B cell (primary cell): ENCODE measurements at regions not wholly inside any gene's neighbourhood (a gene's known extent, or its start where the extent isn't known, plus 50 kb on each side); places are given as distances from the start of the nearest gene placed in this dataset.

Experiments used
- ATAC-seq: fragments of 200-7000 bp; cut with Tn5 transposase; one replicate; pipeline ENCODE4 v1.10.0; 2021; ENCODE audit warnings: low read depth, mild to moderate bottlenecking, moderate number of reproducible peaks, moderate library complexity
- CTCF ChIA-PET: fragments of 350-600 bp; sonication (Branson Sonifier 250); formaldehyde crosslinking; loops from one replicate; lab custom pipeline; 2021; ENCODE audit warnings: antibody characterized with exemption, inconsistent platforms; lab: Charles Lee
- POLR2A ChIA-PET: fragments of 350-600 bp; sonication (Branson Sonifier 250); formaldehyde crosslinking; loops from one replicate; lab custom pipeline; 2021; ENCODE audit warnings: antibody characterized with exemption; lab: Charles Lee
- DNase-seq: peaks from one replicate; pipeline ENCODE4 v3.0.0; 2013
- H2AFZ ChIP-seq: 2 replicates; pipeline ENCODE4 v1.6.1; 2012; ENCODE audit warnings: mild to moderate bottlenecking, low read depth, low read length; ENCODE audit not compliant: insufficient read depth, poor library complexity, severe bottlenecking
- H3K27ac ChIP-seq, 2 donors: 1 replicate in 1 of 2; 2 replicates in 1 of 2; pipeline ENCODE4 v1.5.1; 2012 to 2013; ENCODE audit warnings: low read length in 2 of 2, mild to moderate bottlenecking in 2 of 2, moderate library complexity in 1 of 2
- H3K27me3 ChIP-seq, 4 experiments: fragments of 200-600 bp in 1 of 4; sonication (generic) in 1 of 4; replicated peaks in 1 of 4; 1 replicate in 2 of 4; 2 replicates in 2 of 4; pipeline versions ENCODE4 v1.6.1 to v1.7.0; 2013 to 2016; ENCODE audit warnings: low read length in 3 of 4, mild to moderate bottlenecking in 2 of 4, mixed read lengths in 1 of 4, moderate library complexity in 1 of 4; ENCODE audit not compliant: insufficient read depth in 4 of 4, control insufficient read depth in 3 of 4; ENCODE audit errors: control extremely low read depth in 1 of 4
- H3K36me3 ChIP-seq, 2 experiments: replicated peaks in 1 of 2; 1 replicate in 1 of 2; 2 replicates in 1 of 2; pipeline versions ENCODE4 v1.6.1 to v1.7.1; 2013; ENCODE audit warnings: low read length in 1 of 2; ENCODE audit not compliant: insufficient read depth in 2 of 2, control insufficient read depth in 1 of 2; ENCODE audit errors: control extremely low read depth in 1 of 2, extremely low read depth in 1 of 2
- H3K4me1 ChIP-seq, 2 donors: fragments of 200-600 bp in 1 of 2; sonication (generic) in 1 of 2; 1 replicate in 1 of 2; 2 replicates in 1 of 2; pipeline versions ENCODE4 v1.5.1 to v1.6.1; 2013 to 2017; ENCODE audit warnings: low read length in 2 of 2; ENCODE audit not compliant: control insufficient read depth in 2 of 2, insufficient read depth in 2 of 2
- H3K4me2 ChIP-seq: replicated peaks from 2 replicates; pipeline ENCODE3; 2012; ENCODE audit warnings: mild to moderate bottlenecking, low read depth, low read length; ENCODE audit not compliant: poor library complexity, severe bottlenecking
- H3K4me3 ChIP-seq, 5 experiments: fragments of 200-600 bp in 1 of 5; sonication (generic) in 1 of 5; 1 replicate in 3 of 5; 2 replicates in 2 of 5; pipeline versions ENCODE4 v1.5.1 to v1.7.0; 2011 to 2016; ENCODE audit warnings: low read length in 4 of 5, mild to moderate bottlenecking in 4 of 5, low read depth in 2 of 5, control low read depth in 1 of 5, moderate library complexity in 1 of 5; ENCODE audit not compliant: insufficient read depth in 1 of 5; ENCODE audit errors: control extremely low read depth in 1 of 5, extremely low read depth in 1 of 5
- H3K79me2 ChIP-seq: fragments of 200-600 bp; sonication (generic); one replicate; pipeline ENCODE4 v1.6.0; 2016; ENCODE audit warnings: low read length; ENCODE audit not compliant: control insufficient read depth, insufficient read depth
- H3K9ac ChIP-seq: fragments of 200-600 bp; sonication (generic); 2 replicates; pipeline ENCODE4 v1.6.1; 2017; ENCODE audit warnings: mild to moderate bottlenecking, low read length, moderate library complexity
- H3K9me3 ChIP-seq, 3 donors: one replicate each; pipeline versions ENCODE4 v1.6.1 to v1.7.1; 2013; ENCODE audit warnings: low read length in 2 of 3; ENCODE audit not compliant: control insufficient read depth in 2 of 3, insufficient read depth in 1 of 3; ENCODE audit errors: control extremely low read depth in 1 of 3
- H4K20me1 ChIP-seq: 2 replicates; pipeline ENCODE4 v1.6.0; 2012; ENCODE audit warnings: mild to moderate bottlenecking, low read length; ENCODE audit not compliant: insufficient read depth, control insufficient read depth, poor library complexity, severe bottlenecking
- H3K27ac Mint-ChIP-seq: one replicate; pipeline ENCODE4 v1.8.0; 2021; ENCODE audit warnings: mixed read lengths
- H3K27me3 Mint-ChIP-seq: one replicate; pipeline ENCODE4 v1.8.0; 2021; ENCODE audit warnings: mixed read lengths
- H3K4me1 Mint-ChIP-seq: one replicate; pipeline ENCODE4 v1.8.0; 2021; ENCODE audit warnings: mixed read lengths
- H3K4me3 Mint-ChIP-seq: one replicate; pipeline ENCODE4 v1.8.0; 2021; ENCODE audit warnings: mixed read lengths
- H3K9me3 Mint-ChIP-seq: one replicate; pipeline ENCODE4 v1.8.0; 2022; ENCODE audit warnings: mixed read lengths; ENCODE audit not compliant: insufficient read depth
- CTCF ChIP-seq: fragments of 200-600 bp; IDR thresholded peaks from one replicate; pipeline ENCODE4 v1.8.0; 2022; ENCODE audit warnings: antibody characterized with exemption, mild to moderate bottlenecking
- EZH2 ChIP-seq: IDR thresholded peaks from 2 replicates; pipeline ENCODE4 v1.6.1; 2012; ENCODE audit warnings: borderline replicate concordance, low read depth, mild to moderate bottlenecking, moderate library complexity, low read length; ENCODE audit not compliant: insufficient read depth, poor library complexity, severe bottlenecking
- WGBS: methylation state at CpG from one replicate; pipeline ENCODE4 v1.1.5; 2013; ENCODE audit warnings: missing lambda C conversion rate; ENCODE audit not compliant: insufficient coverage; 5-methylcytosine and 5-hydroxymethylcytosine counted together
- intact Hi-C: fragments of 100-400 bp; cut with micrococcal nuclease; formaldehyde crosslinking; loops from one replicate; pipeline ENCODE4 v1.10.0; 2022

GRCh38 chr13:74927823-74928222 lies 554.1 kb downstream of the TBC1D4 start:
- no peak for ATAC-seq
- peaks cover 6% of the 10 kb centered on the region for H3K9me3 Mint-ChIP-seq
- TF ChIP-seq EZH2 (no peak), CTCF (no peak)

DNA sequence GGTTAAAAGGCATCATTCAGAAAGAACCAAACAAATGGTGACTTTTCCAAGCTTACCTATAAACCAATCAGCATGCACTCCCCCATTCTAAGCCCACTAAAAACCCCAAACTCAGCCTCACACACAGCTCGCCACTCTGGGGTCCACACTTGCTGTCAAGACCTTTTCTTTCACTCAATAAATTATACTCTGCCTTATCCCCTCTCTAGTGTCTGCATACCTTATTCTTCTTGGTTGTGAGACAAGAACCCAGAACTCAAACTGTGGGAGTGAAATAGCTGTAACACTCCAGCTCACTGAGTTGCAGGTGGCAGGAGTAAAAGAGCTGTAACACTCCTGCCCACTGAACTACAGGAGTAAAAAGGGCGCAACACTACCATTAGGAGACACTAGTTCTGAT lies 559.0 kb downstream of the TBC1D4 start:
- Histone ChIP-seq H3K36me3 (no peaks in the 10 kb centered on the region), H3K4me2 (no peak overlapping the region), H3K27me3 (no peaks in the 10 kb centered on the region), H3K4me1 (no peaks in the 10 kb centered on the region), H3K79me2 (no peaks in the 10 kb centered on the region), H3K9ac (no peak overlapping the region), H3K4me3 (no peak overlapping the region), H3K9me3 (peaks cover 0 to 3% (median 0%) of the 10 kb centered on the region in 3 donors), H3K27ac (no peak overlapping the region), H2AFZ (no peak overlapping the region), H4K20me1 (no peaks in the 10 kb centered on the region)
- intact Hi-C loops: no loop called here
- 71% methylated on average over 1 of the region's 2 CpGs for WGBS
- Mint-ChIP-seq H3K4me1 (no peaks in the 10 kb centered on the region), H3K27me3 (no peaks in the 10 kb centered on the region), H3K27ac (no peak overlapping the region), H3K9me3 (peaks cover 3% of the 10 kb centered on the region), H3K4me3 (no peak overlapping the region)
- ATAC-seq (no peak), DNase-seq (no peak)
- ChIA-PET POLR2A (no interaction called here), CTCF (no interaction called here)
- TF ChIP-seq EZH2: no peak
- TF ChIP-seq CTCF: no peak

More at GRCh38 chr13:74927823-74928222, 554.1 kb downstream of the TBC1D4 start:
- intact Hi-C loops: no loop called here
- no peak for DNase-seq
- POLR2A ChIA-PET: no interaction called here
- H3K9me3 ChIP-seq: peaks cover 0 to 2% (median 0%) of the 10 kb centered on the region in 3 donors
- no peaks in the 10 kb centered on the region for H3K4me1 ChIP-seq
- H3K9ac ChIP-seq: no peak overlapping the region
- no peak overlapping the region for H3K27ac Mint-ChIP-seq
- no peaks in the 10 kb centered on the region for H4K20me1 ChIP-seq
- H3K27me3 Mint-ChIP-seq: no peaks in the 10 kb centered on the region
- H2AFZ ChIP-seq: no peak overlapping the region
- no peak overlapping the region for H3K27ac ChIP-seq
- H3K27me3 ChIP-seq: no peaks in the 10 kb centered on the region
- CTCF ChIA-PET: no interaction called here
- H3K4me1 Mint-ChIP-seq: no peaks in the 10 kb centered on the region
- WGBS: no CpG with 5 or more reads among the region's 1 CpG
- H3K4me3 Mint-ChIP-seq: no peak overlapping the region
- H3K79me2 ChIP-seq: no peaks in the 10 kb centered on the region
- H3K4me2 ChIP-seq: no peak overlapping the region
- H3K36me3 ChIP-seq: no peaks in the 10 kb centered on the region
- no peak overlapping the region for H3K4me3 ChIP-seq
